D341Med (cell line): ENCODE measurements at regions not wholly inside any gene's neighbourhood (a gene's known extent, or its start where the extent isn't known, plus 50 kb on each side); places are given as distances from the start of the nearest gene placed in this dataset.
"Not testable (repeated sequence)": the region's sequence is repeated elsewhere in the genome, so short reads cannot be mapped to it uniquely, and the experiment has no call there.

Experiments
- DNase-seq: peaks from one replicate; pipeline ENCODE4 v3.0.0; 2012; ENCODE audit warnings: low spot score

DNA sequence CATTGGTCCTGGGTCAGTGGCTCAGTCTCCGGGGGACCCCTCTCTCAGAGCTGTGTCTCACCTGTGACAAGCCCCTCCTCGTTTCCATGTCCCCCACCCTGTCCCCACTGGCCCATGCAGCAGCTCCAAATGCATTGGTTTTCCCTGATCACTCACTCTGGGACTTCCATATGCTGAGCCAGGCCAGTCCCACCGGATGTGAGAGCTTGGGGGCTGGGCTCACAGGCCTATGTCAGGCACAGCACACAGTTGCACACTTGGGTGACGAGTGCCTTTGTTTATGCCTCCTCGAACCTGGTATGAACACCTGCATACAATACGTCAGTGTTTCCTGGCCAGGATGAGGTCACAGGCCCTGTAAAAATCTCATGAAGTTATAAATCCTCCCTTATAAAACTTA is 232.5 kb downstream of the TFCP2L1 start:
- no peak for DNase-seq

- no peak for DNase-seq
These were observed 229.9 kb downstream of the TFCP2L1 start for GRCh38 chr2:121055088-121055487.

DNA sequence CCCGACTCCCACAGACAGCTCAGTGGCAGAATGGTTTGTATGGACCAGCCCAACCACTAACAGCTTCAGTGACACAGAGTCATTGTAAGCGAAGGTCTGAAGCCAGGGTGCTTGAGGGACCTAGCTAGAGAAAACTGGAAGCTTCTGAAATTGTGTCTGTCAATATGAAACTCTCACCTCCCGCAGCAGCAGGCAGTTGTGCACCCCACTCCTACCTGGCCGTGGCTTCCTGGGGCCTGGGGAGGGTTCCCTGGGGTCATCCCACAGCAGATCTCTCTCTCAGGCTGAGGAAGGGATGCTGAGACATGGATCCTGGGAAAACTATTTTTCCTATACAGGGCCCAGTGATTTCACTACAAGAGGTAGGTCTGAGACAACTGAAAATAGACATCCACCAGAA is 229.5 kb downstream of the TFCP2L1 start:
- no peak for DNase-seq

DNA sequence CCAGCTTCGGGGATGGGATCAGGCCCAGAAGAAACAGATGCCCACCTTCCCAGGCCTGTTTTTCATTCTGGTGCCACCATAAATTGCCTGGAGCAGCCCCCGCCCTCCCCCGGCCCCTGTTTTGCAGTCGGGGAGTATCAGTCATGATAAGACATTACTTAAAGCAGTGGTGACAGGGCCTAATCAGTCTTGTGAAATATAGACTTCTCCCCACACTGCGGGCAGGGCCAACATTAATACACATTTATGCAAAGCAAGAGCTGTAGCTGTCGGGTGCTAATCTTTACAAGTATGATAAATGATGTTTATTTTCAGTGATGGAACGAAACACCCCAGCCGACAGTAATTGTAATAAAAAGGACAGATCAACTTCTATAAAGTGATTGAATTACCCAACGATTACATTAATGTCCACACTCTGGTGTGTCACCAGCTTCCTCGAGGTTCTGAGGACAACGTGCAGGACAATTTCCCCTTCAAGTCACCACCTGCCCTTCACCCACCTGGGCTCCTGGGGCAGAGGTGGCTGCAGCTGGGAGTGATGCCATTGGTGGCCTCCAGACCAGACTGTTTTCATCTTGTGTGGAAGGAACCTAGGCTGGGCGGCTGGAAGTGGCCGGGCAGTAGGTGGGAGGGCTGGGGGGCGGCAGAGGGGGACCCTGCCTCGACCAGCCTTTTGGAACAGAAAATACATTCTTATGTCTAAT is 226.0 kb downstream of the TFCP2L1 start:
- no peak for DNase-seq

DNA sequence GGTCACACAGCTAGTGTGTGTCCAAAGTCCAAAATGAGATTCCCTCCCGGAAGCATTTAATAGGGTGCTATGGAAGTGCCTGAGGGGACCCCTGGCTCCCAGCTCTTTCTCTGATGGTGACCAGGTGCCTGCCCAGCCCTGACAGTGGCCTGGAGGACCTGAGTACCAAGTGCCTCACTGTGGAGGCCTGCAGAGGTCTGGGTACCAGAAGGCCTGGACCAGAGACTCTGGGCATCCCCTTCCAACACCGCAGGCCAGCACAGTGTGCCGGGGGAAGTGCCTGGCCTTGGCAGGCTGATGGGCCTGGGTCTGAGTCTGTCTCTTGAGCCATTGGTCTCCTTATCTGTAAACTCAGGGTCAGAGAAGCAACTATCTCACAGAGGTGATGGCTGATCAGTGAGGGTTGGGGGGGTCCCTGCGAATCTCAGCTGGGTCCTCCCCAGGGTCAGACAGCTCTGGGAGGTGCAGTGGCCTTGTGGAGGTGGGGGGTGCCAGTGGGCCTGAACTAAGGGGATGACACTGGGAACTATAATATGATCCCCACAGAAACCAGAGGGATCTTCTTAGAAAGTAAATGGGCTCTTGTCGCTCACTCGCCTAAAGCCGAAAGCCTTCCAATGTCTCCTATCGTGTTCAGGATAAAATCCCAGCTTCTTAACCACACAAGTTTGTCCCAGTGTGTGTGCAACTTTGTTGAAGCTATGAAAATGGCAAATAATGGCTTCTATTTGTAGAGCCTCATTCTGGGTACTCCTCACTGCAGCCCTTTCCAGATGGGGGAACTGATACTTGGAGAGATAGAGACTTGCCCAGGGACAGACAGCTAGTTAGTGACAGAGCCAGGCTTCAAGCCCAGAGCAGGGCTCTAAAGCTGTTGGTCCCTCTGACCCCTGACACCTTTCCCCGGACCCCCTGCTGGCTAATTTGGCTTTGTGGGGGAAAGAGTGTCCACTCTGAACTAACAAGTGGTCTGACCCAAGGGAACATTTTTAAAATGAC is 225.1 kb downstream of the TFCP2L1 start:
- DNase-seq: no peak

- no peak for DNase-seq
These were observed 223.4 kb downstream of the TFCP2L1 start for GRCh38 chr2:121061633-121062032.

GRCh38 chr2:121063471-121063870 is 221.5 kb downstream of the TFCP2L1 start:
- DNase-seq: no peak

GRCh38 chr2:121064186-121064585 is 220.8 kb downstream of the TFCP2L1 start:
- DNase-seq: no peak

DNA sequence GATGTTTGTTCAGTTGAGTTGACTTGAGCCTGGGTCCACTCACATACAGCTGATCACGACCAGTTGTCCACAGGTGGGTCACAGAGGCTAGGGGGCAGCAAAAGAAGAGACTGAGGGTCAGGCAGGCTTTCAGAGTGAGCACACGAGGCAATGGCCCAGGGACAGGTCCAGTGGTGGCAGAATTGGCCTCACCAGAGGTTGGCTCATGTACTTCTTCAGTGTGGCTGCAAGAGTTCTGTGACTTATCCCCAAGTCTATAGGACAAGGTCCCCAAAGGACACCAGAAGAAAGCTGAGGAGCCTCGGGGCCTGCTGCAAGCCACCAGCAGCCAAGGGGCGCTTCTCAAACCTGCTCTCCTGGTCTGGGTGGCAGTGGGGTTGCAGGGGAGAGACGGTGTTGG is 219.8 kb downstream of the TFCP2L1 start:
- no peak for DNase-seq

DNA sequence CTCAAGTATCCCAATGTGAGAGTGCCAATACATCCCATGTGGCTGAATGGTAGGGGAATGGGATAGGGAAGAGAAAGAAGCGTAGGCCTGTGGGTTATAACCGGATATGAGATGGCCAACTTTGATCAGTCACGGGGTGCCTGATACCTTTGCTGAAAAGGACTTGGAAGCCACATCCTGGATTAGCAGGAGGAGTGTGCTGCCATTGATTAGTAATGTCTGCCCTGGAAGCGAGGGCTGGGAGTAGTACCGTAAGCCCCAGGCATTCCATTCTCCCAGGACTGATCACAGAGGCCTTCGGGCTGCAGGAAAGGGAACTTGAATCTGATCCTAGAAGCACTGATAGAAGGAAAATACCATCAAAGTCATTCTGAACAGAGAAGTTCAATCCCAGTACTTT is 218.5 kb downstream of the TFCP2L1 start:
- no peak for DNase-seq

GRCh38 chr2:121068851-121069250 is 216.2 kb downstream of the TFCP2L1 start:
- DNase-seq: no peak

GRCh38 chr2:121069434-121069969 is 215.5 kb downstream of the TFCP2L1 start:
- no peak for DNase-seq

DNA sequence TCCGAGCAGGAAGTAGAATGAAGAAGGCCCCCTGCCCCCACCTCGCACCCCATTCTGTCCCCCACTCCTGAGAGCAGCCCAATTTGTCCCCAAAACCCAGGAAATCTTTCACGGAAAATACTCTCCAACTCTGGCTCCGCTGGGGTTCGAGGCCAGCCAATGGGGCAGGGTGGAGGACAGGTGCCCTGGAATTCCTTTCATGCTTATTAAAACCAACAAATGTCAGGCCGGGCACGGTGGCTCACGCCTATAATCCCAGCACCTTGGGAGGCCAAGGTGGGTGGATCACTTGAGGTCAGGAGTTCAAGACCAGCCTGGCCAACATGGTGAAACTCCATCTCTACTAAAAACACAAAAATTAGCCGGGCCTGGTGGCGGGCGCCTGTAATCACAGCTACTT is 214.9 kb downstream of the TFCP2L1 start:
- not testable (repeated sequence) for DNase-seq

- DNase-seq: peak; percentile 86
These were observed 213.9 kb downstream of the TFCP2L1 start for GRCh38 chr2:121071034-121071504.

- DNase-seq: no peak
These were observed 212.2 kb downstream of the TFCP2L1 start for GRCh38 chr2:121072784-121073183.

GRCh38 chr2:121073320-121074210 is 211.4 kb downstream of the TFCP2L1 start:
- no peak for DNase-seq

GRCh38 chr2:121074293-121074932 is 210.6 kb downstream of the TFCP2L1 start:
- DNase-seq: no peak

DNA sequence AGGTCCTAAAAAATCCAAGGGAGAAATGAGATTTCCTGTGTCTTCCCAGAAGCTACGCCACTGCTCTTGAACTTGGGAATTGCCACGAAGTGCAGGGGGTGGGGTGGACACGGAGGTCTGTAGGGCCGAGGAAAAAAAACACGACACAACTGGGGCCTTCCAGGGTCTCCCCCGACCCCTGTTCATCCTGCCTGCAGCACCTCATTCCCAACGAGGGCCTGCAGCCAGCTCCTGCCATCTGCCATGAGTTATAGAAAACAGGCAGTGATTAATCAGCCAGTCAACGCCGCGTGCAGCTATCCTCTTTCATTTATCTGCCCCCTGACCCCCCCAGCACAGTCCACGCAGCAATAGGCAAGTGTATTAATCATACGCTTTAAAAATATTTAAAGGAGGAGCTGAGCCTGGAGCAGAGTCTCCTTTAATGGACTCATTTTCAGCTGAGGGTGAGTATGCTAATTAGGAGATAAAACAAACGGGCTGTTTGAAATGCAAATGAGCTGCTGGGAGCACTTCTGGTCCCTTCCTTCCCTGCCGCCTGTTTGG is 209.9 kb downstream of the TFCP2L1 start:
- DNase-seq: peak; percentile 55

DNA sequence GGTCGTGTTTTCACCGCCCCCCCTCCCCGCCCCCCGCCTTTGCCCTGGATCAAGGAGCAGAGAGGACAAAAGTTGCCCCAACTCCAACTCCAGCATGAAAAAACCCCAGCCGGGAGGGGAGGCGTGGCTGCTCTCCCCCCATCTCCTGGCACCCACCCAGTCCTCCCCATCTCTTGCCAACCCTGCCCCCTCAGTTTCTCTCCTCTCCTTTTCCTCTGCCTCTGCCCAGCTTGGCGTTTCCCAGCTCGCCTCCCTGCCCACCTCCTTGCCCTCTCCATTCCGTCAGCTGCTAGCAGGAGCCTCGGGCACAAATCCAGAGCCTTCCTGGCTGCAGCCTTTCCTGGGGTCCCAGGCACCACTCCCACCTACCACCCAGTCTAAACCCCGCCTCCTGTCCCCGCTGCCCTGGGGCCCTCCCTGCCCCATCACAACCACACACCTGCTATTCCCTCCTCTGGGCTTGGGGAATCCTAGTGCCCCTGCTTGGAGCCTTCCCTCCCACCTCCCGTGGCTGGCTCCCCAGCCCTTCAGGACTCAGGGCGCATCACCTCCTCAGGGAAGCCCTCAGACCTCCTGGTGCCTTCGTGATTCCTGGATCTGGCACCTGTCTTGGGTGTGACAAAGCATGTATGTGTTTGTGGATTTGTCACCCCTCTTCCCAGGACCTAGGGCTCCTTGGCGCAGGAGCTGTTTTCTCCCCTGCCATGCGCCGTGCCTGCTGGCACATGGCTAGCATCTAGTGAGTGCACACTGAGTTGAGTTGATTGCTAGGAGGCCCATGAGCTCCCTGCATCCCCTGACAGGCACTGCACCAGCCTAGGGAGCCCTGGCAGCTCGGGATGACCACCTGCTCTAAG is 209.1 kb downstream of the TFCP2L1 start:
- no peak for DNase-seq

DNA sequence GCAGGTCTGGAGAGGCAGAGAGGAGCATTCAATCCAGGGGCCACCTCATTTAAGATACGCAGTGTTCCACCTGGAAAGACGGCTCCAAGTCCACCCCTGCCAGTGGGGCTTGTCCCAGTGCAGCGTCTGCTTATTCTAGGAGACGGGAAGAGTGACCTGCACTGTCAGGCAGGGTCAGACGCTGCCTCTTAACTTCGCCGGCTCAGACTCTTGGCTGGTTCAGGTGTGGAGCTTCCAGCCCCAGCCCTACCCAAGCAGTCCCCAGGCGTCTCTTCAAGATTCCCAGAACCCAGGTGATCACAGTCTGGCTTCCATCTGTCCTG is 208.5 kb downstream of the TFCP2L1 start:
- no peak for DNase-seq
